K562 (cell line): ENCODE measurements at regions not wholly inside any gene's neighbourhood (a gene's known extent, or its start where the extent isn't known, plus 50 kb on each side); places are given as distances from the start of the nearest gene placed in this dataset.

ENCODE experiments used
- ADNP ChIP-seq: fragments of 200-800 bp; sonication (Bioruptor generic); IDR thresholded peaks from 2 replicates; pipeline ENCODE4 v1.6.1; 2016; ENCODE audit warnings: missing genetic modification characterization, missing compliant biosample characterization
- CTCF ChIP-seq, 3 experiments: IDR thresholded peaks in 2 of 3; conservative IDR thresholded peaks in 1 of 3; 2 replicates each; pipeline ENCODE4 v1.5.1; 2011 to 2012; ENCODE audit warnings: low read length in 3 of 3, mild to moderate bottlenecking in 3 of 3, control low read depth in 2 of 3, improper control_type of control experiment in 1 of 3, inconsistent platforms in 1 of 3, low read depth in 1 of 3, mixed read lengths in 1 of 3, moderate library complexity in 1 of 3; ENCODE audit not compliant: insufficient read depth in 2 of 3
- GABPA ChIP-seq: fragments of 200-800 bp; sonication (Bioruptor generic); conservative IDR thresholded peaks from 2 replicates; pipeline ENCODE4 v1.6.1; 2016; ENCODE audit warnings: low read depth, missing genetic modification characterization, missing compliant biosample characterization
- RFX5 ChIP-seq: IDR thresholded peaks from 2 replicates; pipeline ENCODE4 v1.6.1; 2011; ENCODE audit warnings: low read depth, mild to moderate bottlenecking, improper control_type of control experiment, low read length
- ZBTB17 ChIP-seq: fragments of 450-650 bp; formaldehyde crosslinking; IDR thresholded peaks from 2 replicates; pipeline ENCODE4 v1.4.0; 2020; ENCODE audit warnings: mild to moderate bottlenecking
- ZC3H11A ChIP-seq: IDR thresholded peaks from 2 replicates; pipeline ENCODE4 v1.6.1; 2012; ENCODE audit warnings: low read depth, low read length, improper control_type of control experiment
- ZEB2 ChIP-seq: fragments of 450-650 bp; IDR thresholded peaks from 2 replicates; pipeline ENCODE4 v1.6.1; 2016
- ZZZ3 ChIP-seq: fragments of 450-650 bp; IDR thresholded peaks from 2 replicates; pipeline ENCODE4 v1.6.1; 2016; ENCODE audit warnings: antibody characterized with exemption, mild to moderate bottlenecking, moderate library complexity

DNA sequence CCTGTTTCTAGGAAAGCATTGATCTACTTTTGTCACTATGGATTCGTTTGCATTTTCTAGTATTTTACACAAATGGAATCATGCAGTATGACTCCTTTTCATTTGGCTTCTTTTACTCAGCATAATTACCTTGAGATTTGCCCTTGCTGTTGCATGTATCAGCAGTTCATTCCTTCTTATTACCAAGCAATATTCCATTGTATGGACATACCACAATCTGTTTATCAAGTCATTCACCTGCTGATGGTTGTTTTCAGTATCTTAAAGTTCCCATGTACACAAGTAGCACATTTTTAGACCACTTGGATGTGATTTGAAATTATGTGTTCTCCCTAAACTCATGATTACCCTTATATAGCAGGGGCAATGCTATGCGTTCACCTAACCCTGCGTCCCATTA lies 150.0 kb upstream of the UBE2E1 start:
- TF ChIP-seq ZZZ3: no peak
- no peak for TF ChIP-seq ZBTB17 (CRISPR knock-in tag)
- TF ChIP-seq ZEB2: no peak
- no peak for TF ChIP-seq GABPA (tag)
- TF ChIP-seq CTCF (IDR thresholded peaks at IDR 0.05 in 2 of 3, conservative IDR thresholded peaks at IDR 0.05 in 1 of 3; ENCODE audit: insufficient read depth in 2 of 3, low read depth in 1 of 3, low read length in 3 of 3): no peak
- TF ChIP-seq ZC3H11A: no peak
- no peak for TF ChIP-seq ADNP (tag)
- no peak for TF ChIP-seq RFX5
